ENCODE measurements at regions not wholly inside any gene's neighbourhood (a gene's known extent, or its start where the extent isn't known, plus 50 kb on each side); places are given as distances from the start of the nearest gene placed in this dataset.
"Not testable (repeated sequence)": the region's sequence is repeated elsewhere in the genome, so short reads cannot be mapped to it uniquely, and the experiment has no call there.

GRCh38 chrX:40922307-40922706 lies 162.9 kb upstream of the USP9X start:
- peak; percentile 66 for DNase-seq (ENCODE audit: low read depth)
- no peak overlapping the region for H3K4me3 ChIP-seq (ENCODE audit: low read depth, low read length)
- peak; percentile 47 for TF ChIP-seq CTCF (IDR thresholded peaks at IDR 0.05; ENCODE audit: insufficient read depth, low read length)

GRCh38 chrX:40926739-40927427 lies 158.4 kb upstream of the USP9X start:
- not testable (repeated sequence) for H3K4me3 ChIP-seq (ENCODE audit: low read depth, low read length)
- peak; percentile 45 for DNase-seq (ENCODE audit: low read depth)

GRCh38 chrX:40928076-40928475 lies 157.2 kb upstream of the USP9X start:
- no peak overlapping the region for H3K4me3 ChIP-seq (ENCODE audit: low read depth, low read length)
- no peak for TF ChIP-seq CTCF (IDR thresholded peaks at IDR 0.05; ENCODE audit: insufficient read depth, low read length)
- DNase-seq (ENCODE audit: low read depth), result no peak

GRCh38 chrX:40931921-40932320 lies 153.3 kb upstream of the USP9X start:
- H3K4me3 ChIP-seq (ENCODE audit: low read depth, low read length), result no peak overlapping the region
- peak; percentile 40 for DNase-seq (ENCODE audit: low read depth)
- no peak for TF ChIP-seq CTCF (IDR thresholded peaks at IDR 0.05; ENCODE audit: insufficient read depth, low read length)

GRCh38 chrX:40933132-40933705 lies 152.0 kb upstream of the USP9X start:
- no peak for TF ChIP-seq CTCF (IDR thresholded peaks at IDR 0.05; ENCODE audit: insufficient read depth, low read length)
- peak; percentile 61 for DNase-seq (ENCODE audit: low read depth)
- peak overlapping the region; percentile 1 for H3K4me3 ChIP-seq (ENCODE audit: low read depth, low read length)

GRCh38 chrX:40933706-40934425 lies 151.4 kb upstream of the USP9X start:
- no peak overlapping the region for H3K4me3 ChIP-seq (ENCODE audit: low read depth, low read length)
- no peak for TF ChIP-seq CTCF (IDR thresholded peaks at IDR 0.05; ENCODE audit: insufficient read depth, low read length)
- DNase-seq (ENCODE audit: low read depth), result peak; percentile 74

- TF ChIP-seq CTCF (IDR thresholded peaks at IDR 0.05; ENCODE audit: insufficient read depth, low read length), result no peak
- H3K4me3 ChIP-seq (ENCODE audit: low read depth, low read length), result no peak overlapping the region
- DNase-seq (ENCODE audit: low read depth), result no peak
These were observed 148.4 kb upstream of the USP9X start for GRCh38 chrX:40936827-40937226.

All from fibroblast of the aortic adventitia (primary cell).